HEK293T (cell line): ENCODE measurements at regions not wholly inside any gene's neighbourhood (a gene's known extent, or its start where the extent isn't known, plus 50 kb on each side); places are given as distances from the start of the nearest gene placed in this dataset.

Experiments used
- CTCF ChIA-PET: fragments of 350-600 bp; formaldehyde crosslinking; extraction: SDS; loops from one replicate; lab custom pipeline; 2021; ENCODE audit warnings: antibody characterized with exemption, inconsistent platforms; lab: Yijun Ruan, JAX
- POLR2A ChIA-PET: fragments of 350-600 bp; formaldehyde crosslinking; extraction: SDS; loops from one replicate; lab custom pipeline; 2020; ENCODE audit warnings: antibody characterized with exemption, inconsistent platforms; lab: Yijun Ruan, JAX
- DNase-seq: peaks from one replicate; pipeline ENCODE4 v3.0.0; 2012; ENCODE audit warnings: mixed read lengths; ENCODE audit errors: extremely low spot score
- ARNT ChIP-seq: fragments of 450-650 bp; IDR thresholded peaks from 2 replicates; pipeline ENCODE4 v1.6.1; 2017; ENCODE audit warnings: mild to moderate bottlenecking
- BHLHE40 ChIP-seq: fragments of 450-650 bp; IDR thresholded peaks from 2 replicates; pipeline ENCODE4 v1.6.1; 2016; ENCODE audit warnings: mild to moderate bottlenecking, moderate library complexity, borderline replicate concordance
- CTBP1 ChIP-seq: fragments of 450-650 bp; IDR thresholded peaks from 2 replicates; pipeline ENCODE4 v1.6.1; 2016; ENCODE audit warnings: borderline replicate concordance
- ELF4 ChIP-seq: fragments of 450-650 bp; IDR thresholded peaks from 2 replicates; pipeline ENCODE4 v1.6.1; 2017; ENCODE audit warnings: antibody characterized with exemption
- FOXA1 ChIP-seq: fragments of 450-650 bp; IDR thresholded peaks from 2 replicates; pipeline ENCODE4 v1.6.1; 2016; ENCODE audit warnings: mild to moderate bottlenecking
- FOXK2 ChIP-seq: fragments of 450-650 bp; IDR thresholded peaks from 2 replicates; pipeline ENCODE4 v1.6.1; 2016; ENCODE audit warnings: mild to moderate bottlenecking
- FOXM1 ChIP-seq: fragments of 450-650 bp; IDR thresholded peaks from 2 replicates; pipeline ENCODE4 v1.6.1; 2017; ENCODE audit warnings: mild to moderate bottlenecking, borderline replicate concordance
- HDGF ChIP-seq: fragments of 450-650 bp; IDR thresholded peaks from 2 replicates; pipeline ENCODE4 v1.6.1; 2017; ENCODE audit warnings: antibody characterized with exemption, borderline replicate concordance
- L3MBTL2 ChIP-seq: fragments of 450-650 bp; conservative IDR thresholded peaks from 2 replicates; pipeline ENCODE4 v1.6.1; 2016; ENCODE audit warnings: mild to moderate bottlenecking
- LEF1 ChIP-seq: fragments of 450-650 bp; IDR thresholded peaks from 2 replicates; pipeline ENCODE4 v1.6.1; 2017; ENCODE audit warnings: mild to moderate bottlenecking, borderline replicate concordance
- NFRKB ChIP-seq: fragments of 450-650 bp; IDR thresholded peaks from 2 replicates; pipeline ENCODE4 v1.6.1; 2016; ENCODE audit warnings: mild to moderate bottlenecking, moderate library complexity
- SP1 ChIP-seq: fragments of 450-650 bp; IDR thresholded peaks from 2 replicates; pipeline ENCODE4 v1.6.1; 2017
- SUZ12 ChIP-seq: fragments of 450-650 bp; IDR thresholded peaks from 2 replicates; pipeline ENCODE4 v1.6.1; 2016; ENCODE audit warnings: mild to moderate bottlenecking
- TARDBP ChIP-seq: fragments of 450-650 bp; IDR thresholded peaks from 2 replicates; pipeline ENCODE4 v1.6.1; 2016
- ZNF384 ChIP-seq: fragments of 450-650 bp; IDR thresholded peaks from 2 replicates; pipeline ENCODE4 v1.6.1; 2016
- TF ChIP-seq, protein P1 (sequence below): fragments of 450-650 bp; IDR thresholded peaks from 2 replicates; pipeline ENCODE4 v1.6.1; 2016

- ChIA-PET POLR2A (no interaction called here), CTCF (no interaction called here)
- no peak for DNase-seq
- TF ChIP-seq SP1 (no peak), NFRKB (no peak), SUZ12 (no peak), ZNF384 (no peak), L3MBTL2 (no peak), FOXM1 (no peak), FOXK2 (no peak), CTBP1 (no peak), BHLHE40 (no peak), HDGF (no peak), ARNT (no peak)
- TF ChIP-seq, protein P1, sequence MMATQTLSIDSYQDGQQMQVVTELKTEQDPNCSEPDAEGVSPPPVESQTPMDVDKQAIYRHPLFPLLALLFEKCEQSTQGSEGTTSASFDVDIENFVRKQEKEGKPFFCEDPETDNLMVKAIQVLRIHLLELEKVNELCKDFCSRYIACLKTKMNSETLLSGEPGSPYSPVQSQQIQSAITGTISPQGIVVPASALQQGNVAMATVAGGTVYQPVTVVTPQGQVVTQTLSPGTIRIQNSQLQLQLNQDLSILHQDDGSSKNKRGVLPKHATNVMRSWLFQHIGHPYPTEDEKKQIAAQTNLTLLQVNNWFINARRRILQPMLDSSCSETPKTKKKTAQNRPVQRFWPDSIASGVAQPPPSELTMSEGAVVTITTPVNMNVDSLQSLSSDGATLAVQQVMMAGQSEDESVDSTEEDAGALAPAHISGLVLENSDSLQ, result no peak
These were observed 67.8 kb downstream of the CASP12 start for GRCh38 chr11:104830508-104830907.

GRCh38 chr11:104830080-104830479, 68.2 kb downstream of the CASP12 start:
- DNase-seq, result no peak
- CTCF ChIA-PET, result no interaction called here
- TF ChIP-seq TARDBP (no peak), ELF4 (no peak), FOXA1 (no peak), SUZ12 (no peak), ZNF384 (no peak)
- POLR2A ChIA-PET, result no interaction called here

- TF ChIP-seq FOXA1 (no peak), SUZ12 (no peak), ELF4 (no peak), TARDBP (no peak), L3MBTL2 (no peak), NFRKB (no peak)
- ChIA-PET POLR2A (no interaction called here), CTCF (no interaction called here)
- no peak for DNase-seq
These were observed 71.5 kb downstream of the CASP12 start for GRCh38 chr11:104826772-104827171.

GRCh38 chr11:104823657-104824056, 74.6 kb downstream of the CASP12 start:
- CTCF ChIA-PET, result no interaction called here
- POLR2A ChIA-PET, result no interaction called here

DNA sequence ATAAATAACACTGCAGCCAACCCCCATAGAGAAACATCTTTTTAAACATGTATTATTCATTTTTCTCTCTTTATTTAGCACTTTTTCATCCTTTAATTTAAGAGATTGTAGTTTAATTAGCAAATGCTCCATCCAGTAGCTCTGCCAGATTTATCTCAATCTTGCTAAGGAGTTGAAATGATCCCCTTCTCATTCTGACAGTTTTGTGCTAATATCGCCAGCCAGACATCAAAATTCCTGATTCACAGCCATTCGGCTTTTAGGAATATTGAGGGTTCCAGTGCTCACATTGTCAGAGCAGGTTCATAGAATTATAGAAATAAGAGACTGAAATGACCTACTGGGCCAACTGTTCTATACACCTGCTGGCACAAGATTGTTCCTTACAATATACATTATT, 77.8 kb downstream of the CASP12 start:
- TF ChIP-seq FOXK2 (no peak), LEF1 (no peak), FOXM1 (no peak), HDGF (no peak), CTBP1 (no peak), SP1 (no peak), ELF4 (no peak)
- ChIA-PET CTCF (no interaction called here), POLR2A (no interaction called here)
- no peak for DNase-seq

More at GRCh38 chr11:104823657-104824056, 74.6 kb downstream of the CASP12 start:
- DNase-seq, result no peak
- TF ChIP-seq FOXK2, result no peak
- no peak for TF ChIP-seq FOXA1
- no peak for TF ChIP-seq TARDBP
- no peak for TF ChIP-seq NFRKB
- no peak for TF ChIP-seq ZNF384
- TF ChIP-seq LEF1, result no peak
- no peak for TF ChIP-seq SP1
- no peak for TF ChIP-seq ELF4

DNA sequence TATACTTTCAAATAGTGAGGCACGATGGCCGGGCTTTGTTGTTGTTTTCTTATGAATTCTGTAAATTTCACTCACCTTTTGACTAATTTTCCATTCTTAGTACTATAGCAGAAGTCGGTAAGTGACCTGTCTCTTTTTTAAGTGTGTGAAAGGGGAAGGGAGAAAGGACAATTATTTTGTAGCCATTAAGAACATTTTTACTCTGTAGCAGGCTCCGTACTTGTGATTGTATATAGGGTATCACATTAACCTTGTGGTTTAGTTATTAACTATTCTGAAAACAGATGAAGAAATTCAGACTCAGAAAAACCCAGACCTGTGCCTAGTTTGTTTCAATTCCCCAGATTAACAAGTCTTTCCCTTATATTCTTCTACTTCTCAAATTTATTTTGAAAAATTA, 78.7 kb downstream of the CASP12 start:
- ChIA-PET POLR2A (no interaction called here), CTCF (no interaction called here)
- TF ChIP-seq BHLHE40 (no peak), FOXA1 (no peak), LEF1 (no peak), ELF4 (no peak), NFRKB (no peak), ARNT (no peak), ZNF384 (no peak), SP1 (no peak), SUZ12 (no peak), FOXM1 (no peak), FOXK2 (no peak)
- TF ChIP-seq, protein P1, result no peak
- DNase-seq, result no peak

DNA sequence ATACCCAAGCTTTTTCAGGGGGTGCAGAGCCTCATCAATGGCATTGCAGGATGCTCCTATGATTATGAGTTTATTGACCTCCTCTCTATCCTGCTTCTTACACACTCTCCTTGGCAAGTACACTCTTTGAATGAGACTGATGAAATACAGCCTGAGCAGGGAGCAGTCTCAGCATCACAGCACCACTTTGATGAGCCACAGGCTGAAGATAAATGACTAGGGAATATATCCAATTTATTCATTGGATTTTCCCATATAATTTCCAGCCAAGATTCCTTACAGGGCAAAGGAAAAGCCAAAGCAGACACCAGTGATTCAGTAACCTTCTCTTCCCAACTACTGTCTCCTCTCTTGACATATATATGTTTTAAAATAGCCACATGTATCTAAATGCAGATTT, 79.2 kb downstream of the CASP12 start:
- TF ChIP-seq LEF1 (no peak), SP1 (no peak)
- TF ChIP-seq, protein P1, result no peak
- POLR2A ChIA-PET, result no interaction called here
- CTCF ChIA-PET, result no interaction called here
- DNase-seq, result no peak

- ChIA-PET POLR2A (no interaction called here), CTCF (no interaction called here)
- no peak for DNase-seq
- TF ChIP-seq LEF1 (no peak), ARNT (no peak), NFRKB (no peak), FOXA1 (no peak), HDGF (no peak), SP1 (no peak), TARDBP (no peak), BHLHE40 (no peak), ZNF384 (no peak), L3MBTL2 (no peak), ELF4 (no peak), FOXK2 (no peak), CTBP1 (no peak), FOXM1 (no peak), SUZ12 (no peak)
- TF ChIP-seq, protein P1, result no peak
These were observed 80.3 kb downstream of the CASP12 start for GRCh38 chr11:104817973-104818372.
